A673 (cell line): ENCODE measurements at regions not wholly inside any gene's neighbourhood (a gene's known extent, or its start where the extent isn't known, plus 50 kb on each side); places are given as distances from the start of the nearest gene placed in this dataset.
A peak's percentile ranks its signal among the peaks of the same experiment; 100 is the strongest.

Experiments used
- BruUV-seq: library from RNA; stranded (reverse); fragments of 400-500 nt; replicated peaks from 2 replicates; lab custom pipeline; 2021; lab: Mats Ljungman, UMichigan
- CTCF ChIA-PET: fragments of 300-600 bp; sonication (Branson Sonifier 250); formaldehyde crosslinking; loops from one replicate; lab custom pipeline; 2022; ENCODE audit warnings: antibody characterized with exemption; lab: Charles Lee
- POLR2A ChIA-PET: fragments of 300-600 bp; sonication (Branson Sonifier 250); formaldehyde crosslinking; loops from one replicate; lab custom pipeline; 2022; ENCODE audit warnings: antibody characterized with exemption; ENCODE audit not compliant: low non-redundant PET; lab: Charles Lee
- DNase-seq: peaks from one replicate; pipeline ENCODE4 v3.0.0-alpha.2; 2015; ENCODE audit warnings: low spot score
- H3K27ac ChIP-seq: fragments of 200-600 bp; sonication (generic); 2 replicates; pipeline ENCODE4 v1.5.1; 2016; ENCODE audit warnings: mixed run types, low read depth, mild to moderate bottlenecking, mixed read lengths, antibody characterized with exemption, low read length; ENCODE audit not compliant: poor library complexity, severe bottlenecking
- H3K27me3 ChIP-seq: fragments of 200-600 bp; sonication (generic); replicated peaks from 2 replicates; pipeline ENCODE4 v1.6.1; 2017; ENCODE audit warnings: mixed run types, low read depth, mild to moderate bottlenecking, mixed read lengths, antibody characterized with exemption, low read length; ENCODE audit not compliant: insufficient read depth, poor library complexity
- H3K36me3 ChIP-seq: fragments of 200-600 bp; sonication (generic); 2 replicates; pipeline ENCODE4 v1.6.1; 2016; ENCODE audit warnings: mixed run types, mild to moderate bottlenecking, mixed read lengths, antibody characterized with exemption, low read length; ENCODE audit not compliant: insufficient read depth, poor library complexity, severe bottlenecking
- H3K4me1 ChIP-seq: fragments of 200-600 bp; sonication (generic); 2 replicates; pipeline ENCODE4 v1.6.1; 2017; ENCODE audit warnings: mixed run types, mild to moderate bottlenecking, mixed read lengths, antibody characterized with exemption, low read length; ENCODE audit not compliant: insufficient read depth, poor library complexity, severe bottlenecking
- H3K4me3 ChIP-seq: fragments of 200-600 bp; sonication (generic); 2 replicates; pipeline ENCODE4 v1.5.1; 2016; ENCODE audit warnings: low read depth, mixed run types, mild to moderate bottlenecking, mixed read lengths, low read length; ENCODE audit not compliant: poor library complexity, severe bottlenecking
- H3K9me3 ChIP-seq: fragments of 200-600 bp; sonication (generic); 2 replicates; pipeline ENCODE4 v1.6.1; 2016; ENCODE audit warnings: mixed run types, low read depth, mild to moderate bottlenecking, mixed read lengths, antibody characterized with exemption, low read length; ENCODE audit not compliant: poor library complexity, severe bottlenecking
- EZH2 ChIP-seq: fragments of 200-600 bp; sonication (generic); IDR thresholded peaks from 2 replicates; pipeline ENCODE4 v1.6.1; 2017; ENCODE audit warnings: borderline replicate concordance, low read depth, mild to moderate bottlenecking, mixed read lengths, antibody characterized with exemption, low read length; ENCODE audit not compliant: poor library complexity, severe bottlenecking
- intact Hi-C: fragments of 100-400 bp; cut with micrococcal nuclease; formaldehyde crosslinking; loops from one replicate; pipeline ENCODE4 v1.10.0; 2022; ENCODE audit not compliant: unreplicated experiment
- TF ChIP-seq, protein P1 (sequence below): fragments of 300-800, 200-600 bp; sonication (generic); conservative IDR thresholded peaks from 2 replicates; pipeline ENCODE4 v1.5.1; 2017; ENCODE audit warnings: low read depth, mild to moderate bottlenecking, antibody characterized with exemption, low read length, moderate library complexity, mixed read lengths

DNA sequence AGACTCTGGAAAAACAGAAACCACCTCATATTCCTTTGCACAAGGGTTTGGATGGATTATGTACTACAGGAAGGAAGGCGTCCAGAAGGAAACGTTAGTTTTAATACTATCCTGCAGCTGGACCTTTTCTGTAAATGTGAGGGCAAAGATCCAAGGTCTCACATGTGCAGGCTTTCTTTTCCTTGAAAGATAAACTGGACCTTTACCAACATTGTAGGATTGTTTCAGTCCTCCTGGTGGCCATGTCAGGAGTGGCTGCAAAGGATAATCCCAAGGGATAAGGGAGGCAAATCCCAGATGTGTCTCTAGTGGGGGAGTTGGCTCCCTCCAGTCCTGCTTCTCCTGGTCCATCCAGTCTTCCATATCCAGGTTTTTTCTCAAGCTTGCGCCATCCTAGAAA lies 397.5 kb downstream of the HTR1A start:
- Histone ChIP-seq H3K9me3 (no peaks in the 10 kb centered on the region), H3K4me1 (no peaks in the 10 kb centered on the region), H3K36me3 (no peaks in the 10 kb centered on the region), H3K27ac (no peak overlapping the region), H3K4me3 (no peak overlapping the region), H3K27me3 (no peaks in the 10 kb centered on the region)
- ChIA-PET POLR2A (no interaction called here), CTCF (no interaction called here)
- no peak for DNase-seq
- intact Hi-C loops: no loop called here
- TF ChIP-seq, protein P1, sequence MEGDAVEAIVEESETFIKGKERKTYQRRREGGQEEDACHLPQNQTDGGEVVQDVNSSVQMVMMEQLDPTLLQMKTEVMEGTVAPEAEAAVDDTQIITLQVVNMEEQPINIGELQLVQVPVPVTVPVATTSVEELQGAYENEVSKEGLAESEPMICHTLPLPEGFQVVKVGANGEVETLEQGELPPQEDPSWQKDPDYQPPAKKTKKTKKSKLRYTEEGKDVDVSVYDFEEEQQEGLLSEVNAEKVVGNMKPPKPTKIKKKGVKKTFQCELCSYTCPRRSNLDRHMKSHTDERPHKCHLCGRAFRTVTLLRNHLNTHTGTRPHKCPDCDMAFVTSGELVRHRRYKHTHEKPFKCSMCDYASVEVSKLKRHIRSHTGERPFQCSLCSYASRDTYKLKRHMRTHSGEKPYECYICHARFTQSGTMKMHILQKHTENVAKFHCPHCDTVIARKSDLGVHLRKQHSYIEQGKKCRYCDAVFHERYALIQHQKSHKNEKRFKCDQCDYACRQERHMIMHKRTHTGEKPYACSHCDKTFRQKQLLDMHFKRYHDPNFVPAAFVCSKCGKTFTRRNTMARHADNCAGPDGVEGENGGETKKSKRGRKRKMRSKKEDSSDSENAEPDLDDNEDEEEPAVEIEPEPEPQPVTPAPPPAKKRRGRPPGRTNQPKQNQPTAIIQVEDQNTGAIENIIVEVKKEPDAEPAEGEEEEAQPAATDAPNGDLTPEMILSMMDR: no peak
- BruUV-seq: no TSS peak

DNA sequence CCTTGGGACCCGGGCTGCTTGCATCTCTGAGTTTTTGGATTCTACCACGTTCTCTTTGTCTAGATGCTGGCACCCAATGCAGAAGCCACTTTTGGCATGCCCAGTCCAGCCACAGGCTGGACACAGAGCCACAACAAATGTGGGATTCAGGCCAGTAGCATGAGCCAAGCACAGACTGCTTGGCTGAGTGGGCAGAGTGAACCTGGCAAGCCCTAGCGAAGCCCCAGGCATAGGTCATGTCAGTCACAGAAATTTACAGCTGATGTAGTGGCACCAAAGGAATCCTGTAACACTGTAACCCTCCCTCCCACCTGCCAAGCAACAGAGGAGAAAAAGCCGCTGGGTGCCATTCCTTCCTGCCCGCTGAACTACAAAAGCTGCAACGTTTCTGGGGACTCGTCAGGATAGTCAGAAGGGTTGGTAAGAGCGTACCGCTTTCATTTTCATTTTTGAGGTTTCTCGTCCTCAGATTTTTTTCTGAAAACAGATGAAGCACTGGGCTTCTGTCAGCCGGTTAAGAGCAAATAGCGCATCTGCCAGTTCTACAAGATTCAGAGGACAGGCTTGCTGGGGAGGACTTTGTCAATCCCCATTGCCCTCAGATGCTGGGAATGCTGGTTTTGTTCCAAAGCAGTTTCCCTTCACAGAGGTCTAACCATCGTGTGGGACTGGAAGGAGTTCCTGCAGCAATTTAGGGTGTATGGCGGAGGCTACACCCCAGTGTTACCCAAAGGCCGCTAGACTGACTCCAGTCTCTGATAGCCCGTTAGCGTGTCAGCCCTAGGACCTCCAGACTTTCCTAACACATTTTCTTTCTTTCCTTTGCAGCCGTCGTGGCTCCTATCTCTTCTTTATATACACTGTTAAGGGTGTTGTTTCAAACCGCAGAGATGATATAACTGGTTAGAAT lies 399.0 kb downstream of the HTR1A start:
- POLR2A ChIA-PET: no interaction called here
- Histone ChIP-seq H3K36me3 (no peaks in the 10 kb centered on the region), H3K4me1 (no peaks in the 10 kb centered on the region), H3K27ac (no peak overlapping the region), H3K9me3 (no peaks in the 10 kb centered on the region), H3K4me3 (no peak overlapping the region), H3K27me3 (no peaks in the 10 kb centered on the region)
- intact Hi-C loops: no loop called here
- DNase-seq: no peak
- CTCF ChIA-PET: no interaction called here
- BruUV-seq: no TSS peak
- no peak for TF ChIP-seq EZH2
- TF ChIP-seq, protein P1: no peak

- ChIA-PET CTCF (no interaction called here), POLR2A (no interaction called here)
- H3K27me3 ChIP-seq: no peaks in the 10 kb centered on the region
- H3K36me3 ChIP-seq: no peaks in the 10 kb centered on the region
- DNase-seq: peak; percentile 21
- BruUV-seq: no TSS peak
- H3K9me3 ChIP-seq: no peaks in the 10 kb centered on the region
- no peak for TF ChIP-seq EZH2
- TF ChIP-seq, protein P1: no peak
- no peak overlapping the region for H3K27ac ChIP-seq
- intact Hi-C loops: no loop called here
- H3K4me3 ChIP-seq: no peak overlapping the region
- no peaks in the 10 kb centered on the region for H3K4me1 ChIP-seq
Measured at GRCh38 chr5:63555874-63556273, 406.4 kb downstream of the HTR1A start.
